Renal pelvis (tissue), 1 donor: ENCODE measurements at regions not wholly inside any gene's neighbourhood (a gene's known extent, or its start where the extent isn't known, plus 50 kb on each side); places are given as distances from the start of the nearest gene placed in this dataset.

ENCODE experiments used
- DNase-seq: peaks from one replicate; pipeline ENCODE4 v3.0.0-alpha.2; 2013

- DNase-seq = no peak
Observed at GRCh38 chr17:79316805-79317204, 242.2 kb downstream of the ENGASE start.

GRCh38 chr17:79315358-79316105, 240.9 kb downstream of the ENGASE start:
- no peak for DNase-seq

GRCh38 chr17:79314617-79315357, 240.2 kb downstream of the ENGASE start:
- DNase-seq = no peak

GRCh38 chr17:79311373-79311772, 236.7 kb downstream of the ENGASE start:
- DNase-seq = no peak

GRCh38 chr17:79306424-79307318, 232.0 kb downstream of the ENGASE start:
- DNase-seq = no peak

- DNase-seq = no peak
Observed at GRCh38 chr17:79305768-79306423, 231.3 kb downstream of the ENGASE start.

GRCh38 chr17:79305376-79305767, 230.7 kb downstream of the ENGASE start:
- DNase-seq = no peak

- no peak for DNase-seq
Observed at GRCh38 chr17:79304884-79305283, 230.3 kb downstream of the ENGASE start.

GRCh38 chr17:79303641-79304205, 229.1 kb downstream of the ENGASE start:
- no peak for DNase-seq

GRCh38 chr17:79301469-79301868, 226.8 kb downstream of the ENGASE start:
- DNase-seq = no peak

- DNase-seq = no peak
Observed at GRCh38 chr17:79299349-79299748, 224.7 kb downstream of the ENGASE start.

GRCh38 chr17:79298799-79299198, 224.2 kb downstream of the ENGASE start:
- no peak for DNase-seq

- DNase-seq = no peak
Observed at GRCh38 chr17:79296243-79296642, 221.6 kb downstream of the ENGASE start.

- no peak for DNase-seq
Observed at GRCh38 chr17:79295307-79295706, 220.7 kb downstream of the ENGASE start.

- DNase-seq = peak; percentile 87
Observed at GRCh38 chr17:79294459-79295071, 219.9 kb downstream of the ENGASE start.

GRCh38 chr17:79292501-79292900, 217.9 kb downstream of the ENGASE start:
- DNase-seq = no peak

- DNase-seq = no peak
Observed at GRCh38 chr17:79291391-79291790, 216.8 kb downstream of the ENGASE start.

GRCh38 chr17:79290726-79291125, 216.1 kb downstream of the ENGASE start:
- no peak for DNase-seq

GRCh38 chr17:79288950-79289349, 214.3 kb downstream of the ENGASE start:
- DNase-seq = no peak

GRCh38 chr17:79286440-79286839, 211.8 kb downstream of the ENGASE start:
- DNase-seq = no peak

GRCh38 chr17:79285973-79286372, 211.3 kb downstream of the ENGASE start:
- no peak for DNase-seq
